ENCODE measurements at regions not wholly inside any gene's neighbourhood (a gene's known extent, or its start where the extent isn't known, plus 50 kb on each side); places are given as distances from the start of the nearest gene placed in this dataset.
"Not testable (repeated sequence)": the region's sequence is repeated elsewhere in the genome, so short reads cannot be mapped to it uniquely, and the experiment has no call there.

GRCh38 chr3:170670504-170670903 is 84.6 kb upstream of the SLC7A14 start:
- no peaks in the 10 kb centered on the region for H3K36me3 ChIP-seq (replicated peaks; ENCODE audit: insufficient read depth, low read length)
- H4K20me1 ChIP-seq (ENCODE audit: insufficient read depth, low read length) = no peaks in the 10 kb centered on the region
- no peak overlapping the region for H3K27ac ChIP-seq (ENCODE audit: low read length)
- no peak overlapping the region for H3K4me2 ChIP-seq (ENCODE audit: low read depth, low read length)
- no peaks in the 10 kb centered on the region for H3K79me2 ChIP-seq (ENCODE audit: low read length)
- no peaks in the 10 kb centered on the region for H3K27me3 ChIP-seq (replicated peaks; ENCODE audit: insufficient read depth, low read length)
- DNase-seq = no peak
- H3F3A ChIP-seq (ENCODE audit: insufficient read depth, low read length) = no peaks in the 10 kb centered on the region
- no peaks in the 10 kb centered on the region for H3K4me1 ChIP-seq (ENCODE audit: low read length)
- no peaks in the 10 kb centered on the region for H3K9me2 ChIP-seq (replicated peaks; ENCODE audit: insufficient read depth, low read length)
- no peak for TF ChIP-seq EZH2phosphoT487 (IDR thresholded peaks at IDR 0.05; ENCODE audit: low read length)
- H3K9ac ChIP-seq (ENCODE audit: low read length) = no peak overlapping the region
- H2AFZ ChIP-seq (ENCODE audit: low read length) = no peak overlapping the region
- H3K9me3 ChIP-seq (replicated peaks; ENCODE audit: insufficient read depth, low read length) = no peaks in the 10 kb centered on the region
- no peak overlapping the region for H3K4me3 ChIP-seq (ENCODE audit: low read length)

- not testable (repeated sequence) for H3K9me3 ChIP-seq (replicated peaks; ENCODE audit: insufficient read depth, low read length); H3K9ac ChIP-seq (ENCODE audit: low read length); H3K4me3 ChIP-seq (ENCODE audit: low read length); H3F3A ChIP-seq (ENCODE audit: insufficient read depth, low read length); H3K27me3 ChIP-seq (replicated peaks; ENCODE audit: insufficient read depth, low read length); H3K27ac ChIP-seq (ENCODE audit: low read length); H3K79me2 ChIP-seq (ENCODE audit: low read length); H2AFZ ChIP-seq (ENCODE audit: low read length); H4K20me1 ChIP-seq (ENCODE audit: insufficient read depth, low read length); H3K9me2 ChIP-seq (replicated peaks; ENCODE audit: insufficient read depth, low read length); H3K4me1 ChIP-seq (ENCODE audit: low read length); H3K4me2 ChIP-seq (ENCODE audit: low read depth, low read length); DNase-seq; H3K36me3 ChIP-seq (replicated peaks; ENCODE audit: insufficient read depth, low read length)
Observed at GRCh38 chr3:170662986-170663385, 77.1 kb upstream of the SLC7A14 start.

GRCh38 chr3:170660139-170660538 is 74.3 kb upstream of the SLC7A14 start:
- Histone ChIP-seq H3K4me3 (ENCODE audit: low read length) (no peak overlapping the region), H3K27ac (ENCODE audit: low read length) (no peak overlapping the region), H3K27me3 (replicated peaks; ENCODE audit: insufficient read depth, low read length) (no peaks in the 10 kb centered on the region), H3K4me2 (ENCODE audit: low read depth, low read length) (no peak overlapping the region), H3K9me3 (replicated peaks; ENCODE audit: insufficient read depth, low read length) (no peaks in the 10 kb centered on the region), H2AFZ (ENCODE audit: low read length) (no peak overlapping the region), H4K20me1 (ENCODE audit: insufficient read depth, low read length) (no peaks in the 10 kb centered on the region), H3K79me2 (ENCODE audit: low read length) (no peaks in the 10 kb centered on the region), H3K9ac (ENCODE audit: low read length) (no peak overlapping the region), H3K36me3 (replicated peaks; ENCODE audit: insufficient read depth, low read length) (no peaks in the 10 kb centered on the region), H3F3A (ENCODE audit: insufficient read depth, low read length) (0 out of 2 replicates have a peak, but pooled peaks cover 3% of the 10 kb centered on the region), H3K4me1 (ENCODE audit: low read length) (peaks cover 22% of the 10 kb centered on the region), H3K9me2 (replicated peaks; ENCODE audit: insufficient read depth, low read length) (no peaks in the 10 kb centered on the region)
- DNase-seq = no peak
- no peak for TF ChIP-seq EZH2 (optimal IDR thresholded peaks at IDR 0.05; ENCODE audit: low read depth, low read length)
- TF ChIP-seq CTCF (IDR thresholded peaks at IDR 0.05; ENCODE audit: low read length) = no peak
- no peak for TF ChIP-seq EZH2phosphoT487 (IDR thresholded peaks at IDR 0.05; ENCODE audit: low read length)

- no peaks in the 10 kb centered on the region for H3K79me2 ChIP-seq (ENCODE audit: low read length)
- no peak for TF ChIP-seq EZH2 (optimal IDR thresholded peaks at IDR 0.05; ENCODE audit: low read depth, low read length)
- no peak for TF ChIP-seq CTCF (IDR thresholded peaks at IDR 0.05; ENCODE audit: low read length)
- no peak for TF ChIP-seq EZH2phosphoT487 (IDR thresholded peaks at IDR 0.05; ENCODE audit: low read length)
- H4K20me1 ChIP-seq (ENCODE audit: insufficient read depth, low read length) = no peaks in the 10 kb centered on the region
- peak; percentile 50 for DNase-seq
- H3K4me3 ChIP-seq (ENCODE audit: low read length) = no peak overlapping the region; the same call in 1 of the 2 replicates
- H3K4me2 ChIP-seq (ENCODE audit: low read depth, low read length) = peak overlapping the region; percentile 60
- H3K27ac ChIP-seq (ENCODE audit: low read length) = no peak overlapping the region
- H2AFZ ChIP-seq (ENCODE audit: low read length) = peak overlapping the region; percentile 2
- no peaks in the 10 kb centered on the region for H3K27me3 ChIP-seq (replicated peaks; ENCODE audit: insufficient read depth, low read length)
- H3K9me2 ChIP-seq (replicated peaks; ENCODE audit: insufficient read depth, low read length) = no peaks in the 10 kb centered on the region
- peaks cover 22% of the 10 kb centered on the region for H3K4me1 ChIP-seq (ENCODE audit: low read length)
- H3K36me3 ChIP-seq (replicated peaks; ENCODE audit: insufficient read depth, low read length) = no peaks in the 10 kb centered on the region
- H3F3A ChIP-seq (ENCODE audit: insufficient read depth, low read length) = 0 out of 2 replicates have a peak, but pooled peaks cover 3% of the 10 kb centered on the region
- no peak overlapping the region for H3K9ac ChIP-seq (ENCODE audit: low read length)
- no peaks in the 10 kb centered on the region for H3K9me3 ChIP-seq (replicated peaks; ENCODE audit: insufficient read depth, low read length)
Observed at GRCh38 chr3:170657312-170657711, 71.4 kb upstream of the SLC7A14 start.

All from MM.1S (cell line).